GM18858 (cell line): ENCODE measurements at regions not wholly inside any gene's neighbourhood (a gene's known extent, or its start where the extent isn't known, plus 50 kb on each side); places are given as distances from the start of the nearest gene placed in this dataset.
"Not testable (repeated sequence)": the region's sequence is repeated elsewhere in the genome, so short reads cannot be mapped to it uniquely, and the experiment has no call there.

Source experiments
- ATAC-seq: cut with Tn5 transposase; IDR thresholded peaks from one replicate; pipeline ENCODE4 v1.9.1; 2021; ENCODE audit not compliant: unreplicated experiment

GRCh38 chr18:68153821-68154220, 561.1 kb downstream of the TMX3 start:
- not testable (repeated sequence) for ATAC-seq

- no peak for ATAC-seq
These were observed 562.1 kb downstream of the TMX3 start for GRCh38 chr18:68152770-68153169.

- no peak for ATAC-seq
These were observed 563.9 kb downstream of the TMX3 start for GRCh38 chr18:68150961-68151360.

GRCh38 chr18:68148863-68149262, 566.0 kb downstream of the TMX3 start:
- ATAC-seq: no peak

- ATAC-seq: no peak
These were observed 567.2 kb downstream of the TMX3 start for GRCh38 chr18:68147728-68148127.

- ATAC-seq: no peak
These were observed 593.1 kb downstream of the TMX3 start for GRCh38 chr18:68121826-68122225.

GRCh38 chr18:68121308-68121707, 593.6 kb downstream of the TMX3 start:
- no peak for ATAC-seq

GRCh38 chr18:68114989-68115388, 598.5 kb upstream of the DSEL start:
- no peak for ATAC-seq

- no peak for ATAC-seq
These were observed 587.5 kb upstream of the DSEL start for GRCh38 chr18:68104036-68104435.

- no peak for ATAC-seq
These were observed 587.0 kb upstream of the DSEL start for GRCh38 chr18:68103561-68103960.

GRCh38 chr18:68102117-68102516, 585.6 kb upstream of the DSEL start:
- no peak for ATAC-seq

GRCh38 chr18:68098655-68099054, 582.1 kb upstream of the DSEL start:
- ATAC-seq: no peak

GRCh38 chr18:68086481-68086880, 570.0 kb upstream of the DSEL start:
- ATAC-seq: no peak

- ATAC-seq: no peak
These were observed 568.7 kb upstream of the DSEL start for GRCh38 chr18:68085251-68085650.

- no peak for ATAC-seq
These were observed 567.3 kb upstream of the DSEL start for GRCh38 chr18:68083776-68084175.

GRCh38 chr18:68083131-68083530, 566.6 kb upstream of the DSEL start:
- ATAC-seq: no peak

- ATAC-seq: no peak
These were observed 556.2 kb upstream of the DSEL start for GRCh38 chr18:68072744-68073143.

GRCh38 chr18:68060871-68061270, 544.4 kb upstream of the DSEL start:
- no peak for ATAC-seq

- ATAC-seq: no peak
These were observed 540.4 kb upstream of the DSEL start for GRCh38 chr18:68056936-68057335.

GRCh38 chr18:68054669-68055068, 538.1 kb upstream of the DSEL start:
- ATAC-seq: no peak

- no peak for ATAC-seq
These were observed 536.8 kb upstream of the DSEL start for GRCh38 chr18:68053290-68053689.

- ATAC-seq: no peak
These were observed 524.8 kb upstream of the DSEL start for GRCh38 chr18:68041327-68041726.

- ATAC-seq: no peak
These were observed 523.7 kb upstream of the DSEL start for GRCh38 chr18:68040198-68040597.
